ENCODE measurements at regions not wholly inside any gene's neighbourhood (a gene's known extent, or its start where the extent isn't known, plus 50 kb on each side); places are given as distances from the start of the nearest gene placed in this dataset.

GRCh38 chr5:92505145-92505544, 1075.9 kb downstream of the NR2F1-AS1 start:
- H3K9me3 ChIP-seq (ENCODE audit: control insufficient read depth in 2 of 3, insufficient read depth in 1 of 3, low read length in 3 of 3) = peaks cover 0 to 9% (median 0%) of the 10 kb centered on the region in 3 donors
- TF ChIP-seq CTCF (IDR thresholded peaks at IDR 0.05; ENCODE audit: borderline replicate concordance, extremely low read depth, insufficient read depth) = no peak
- DNase-seq = no peak
- no peak overlapping the region for H3K27ac ChIP-seq (ENCODE audit: low read depth in 2 of 2, low read length in 2 of 2)
- FAIRE-seq = no peak
- intact Hi-C loops (cut with DNase I) = no loop called here
- H3K36me3 ChIP-seq (ENCODE audit: control insufficient read depth in 2 of 3, insufficient read depth in 3 of 3, low read length in 3 of 3) = no peaks in the 10 kb centered on the region
- no peak overlapping the region for H3K9ac ChIP-seq (ENCODE audit: low read length in 3 of 3)
- no peaks in the 10 kb centered on the region for H3K27me3 ChIP-seq (ENCODE audit: control insufficient read depth, insufficient read depth, low read length)
- H3K4me1 ChIP-seq (ENCODE audit: control insufficient read depth in 2 of 3, insufficient read depth in 2 of 3, low read depth in 1 of 3, low read length in 3 of 3) = no peaks in the 10 kb centered on the region
- H3K4me3 ChIP-seq (ENCODE audit: low read length in 3 of 3) = no peak overlapping the region

- intact Hi-C loops (cut with DNase I) = no loop called here
- TF ChIP-seq CTCF (IDR thresholded peaks at IDR 0.05; ENCODE audit: borderline replicate concordance, extremely low read depth, insufficient read depth) = no peak
- no peaks in the 10 kb centered on the region for H3K36me3 ChIP-seq (ENCODE audit: control insufficient read depth in 2 of 3, insufficient read depth in 3 of 3, low read length in 3 of 3)
- no peak overlapping the region for H3K9ac ChIP-seq (ENCODE audit: low read length in 3 of 3)
- DNase-seq (no peak), FAIRE-seq (no peak)
- H3K27me3 ChIP-seq (ENCODE audit: control insufficient read depth, insufficient read depth, low read length) = no peaks in the 10 kb centered on the region
- no peak overlapping the region for H3K4me3 ChIP-seq (ENCODE audit: low read length in 3 of 3)
- no peaks in the 10 kb centered on the region for H3K4me1 ChIP-seq (ENCODE audit: control insufficient read depth in 2 of 3, insufficient read depth in 2 of 3, low read depth in 1 of 3, low read length in 3 of 3)
- H3K27ac ChIP-seq (ENCODE audit: low read depth in 2 of 2, low read length in 2 of 2) = no peak overlapping the region
- peaks cover 0 to 1% (median 0%) of the 10 kb centered on the region in 3 donors for H3K9me3 ChIP-seq (ENCODE audit: control insufficient read depth in 2 of 3, insufficient read depth in 1 of 3, low read length in 3 of 3)
These were observed 1076.7 kb downstream of the NR2F1-AS1 start for GRCh38 chr5:92504346-92504745.

- DNase-seq (no peak), FAIRE-seq (no peak)
- no peaks in the 10 kb centered on the region for H3K9me3 ChIP-seq (ENCODE audit: control insufficient read depth in 2 of 3, insufficient read depth in 1 of 3, low read length in 3 of 3)
- H3K27me3 ChIP-seq (ENCODE audit: control insufficient read depth, insufficient read depth, low read length) = no peaks in the 10 kb centered on the region
- H3K27ac ChIP-seq (ENCODE audit: low read depth in 2 of 2, low read length in 2 of 2) = no peak overlapping the region
- H3K4me3 ChIP-seq (ENCODE audit: low read length in 3 of 3) = no peak overlapping the region
- no peak overlapping the region for H3K9ac ChIP-seq (ENCODE audit: low read length in 3 of 3)
- H3K36me3 ChIP-seq (ENCODE audit: control insufficient read depth in 2 of 3, insufficient read depth in 3 of 3, low read length in 3 of 3) = no peaks in the 10 kb centered on the region
- intact Hi-C loops (cut with DNase I) = no loop called here
- no peak for TF ChIP-seq CTCF (IDR thresholded peaks at IDR 0.05; ENCODE audit: borderline replicate concordance, extremely low read depth, insufficient read depth)
- no peaks in the 10 kb centered on the region for H3K4me1 ChIP-seq (ENCODE audit: control insufficient read depth in 2 of 3, insufficient read depth in 2 of 3, low read depth in 1 of 3, low read length in 3 of 3)
These were observed 1080.3 kb downstream of the NR2F1-AS1 start for GRCh38 chr5:92500752-92501151.

GRCh38 chr5:92496545-92496944, 1084.5 kb downstream of the NR2F1-AS1 start:
- Histone ChIP-seq H3K9ac (ENCODE audit: low read length in 3 of 3) (no peak overlapping the region), H3K9me3 (ENCODE audit: control insufficient read depth in 2 of 3, insufficient read depth in 1 of 3, low read length in 3 of 3) (no peaks in the 10 kb centered on the region), H3K36me3 (ENCODE audit: control insufficient read depth in 2 of 3, insufficient read depth in 3 of 3, low read length in 3 of 3) (no peaks in the 10 kb centered on the region), H3K27ac (ENCODE audit: low read depth in 2 of 2, low read length in 2 of 2) (no peak overlapping the region), H3K4me3 (ENCODE audit: low read length in 3 of 3) (no peak overlapping the region), H3K27me3 (ENCODE audit: control insufficient read depth, insufficient read depth, low read length) (no peaks in the 10 kb centered on the region), H3K4me1 (ENCODE audit: control insufficient read depth in 2 of 3, insufficient read depth in 2 of 3, low read depth in 1 of 3, low read length in 3 of 3) (no peaks in the 10 kb centered on the region)
- DNase-seq (no peak), FAIRE-seq (no peak)
- TF ChIP-seq CTCF (IDR thresholded peaks at IDR 0.05; ENCODE audit: borderline replicate concordance, extremely low read depth, insufficient read depth) = no peak
- intact Hi-C loops (cut with DNase I) = no loop called here
